H1 (cell line): ENCODE measurements at regions not wholly inside any gene's neighbourhood (a gene's known extent, or its start where the extent isn't known, plus 50 kb on each side); places are given as distances from the start of the nearest gene placed in this dataset.

ENCODE experiments used
- CTCF ChIA-PET: fragments of 300-600 bp; sonication (Branson Sonifier 250); formaldehyde crosslinking; loops from one replicate; lab custom pipeline; 2021; ENCODE audit not compliant: partially characterized antibody; lab: Charles Lee
- POLR2A ChIA-PET: fragments of 300-600 bp; sonication (Branson Sonifier 250); formaldehyde crosslinking; loops from one replicate; lab custom pipeline; 2021; ENCODE audit warnings: inconsistent platforms; ENCODE audit not compliant: partially characterized antibody; lab: Charles Lee
- DNase-seq, 2 experiments: peaks; one replicate each; pipeline versions ENCODE4 v3.0.0 to v3.0.0-alpha.2; 2010 to 2022; ENCODE audit warnings: low spot score in 2 of 2, low read depth in 1 of 2, mixed read lengths in 1 of 2
- FAIRE-seq: peaks from 2 replicates; lab custom pipeline; 2011; peaks lifted over from hg19 to GRCh38; lab: Jason Lieb, UNC
- H2AFZ ChIP-seq: 2 replicates; pipeline ENCODE4 v1.8.1; 2012; ENCODE audit warnings: low read length, inconsistent platforms
- H2AK5ac ChIP-seq: 2 replicates; pipeline ENCODE4 v1.6.1; 2013; ENCODE audit warnings: low read depth, low read length
- H2BK120ac ChIP-seq: replicated peaks from 2 replicates; pipeline ENCODE3; 2013; ENCODE audit warnings: low read depth, low read length, inconsistent platforms
- H2BK12ac ChIP-seq: 2 replicates; pipeline ENCODE4 v1.6.1; 2013; ENCODE audit warnings: low read depth, low read length
- H2BK15ac ChIP-seq: 2 replicates; pipeline ENCODE4 v1.6.1; 2013; ENCODE audit warnings: low read length
- H2BK20ac ChIP-seq: 2 replicates; pipeline ENCODE4 v1.6.1; 2013; ENCODE audit warnings: low read length
- H2BK5ac ChIP-seq: 2 replicates; pipeline ENCODE4 v1.6.1; 2013; ENCODE audit warnings: low read depth, low read length
- H3K14ac ChIP-seq: 2 replicates; pipeline ENCODE4 v1.6.1; 2013; ENCODE audit warnings: inconsistent platforms; ENCODE audit not compliant: insufficient read length
- H3K18ac ChIP-seq: 2 replicates; pipeline ENCODE4 v1.6.1; 2013; ENCODE audit warnings: low read length; ENCODE audit errors: extremely low read depth
- H3K23ac ChIP-seq: 2 replicates; pipeline ENCODE4 v1.6.1; 2013; ENCODE audit warnings: inconsistent platforms; ENCODE audit not compliant: insufficient read length
- H3K23me2 ChIP-seq: 2 replicates; pipeline ENCODE4 v1.6.1; 2013; ENCODE audit warnings: low read depth, low read length
- H3K27ac ChIP-seq: 2 replicates; pipeline ENCODE4 v1.6.1; 2011; ENCODE audit warnings: low read depth, low read length, inconsistent platforms
- H3K27me3 ChIP-seq, 4 experiments: replicated peaks in 1 of 4; 1 replicate in 1 of 4; 2 replicates in 3 of 4; pipeline versions ENCODE4 v1.6.1 to v1.8.1; 2011 to 2013; ENCODE audit warnings: low read length in 3 of 4, mild to moderate bottlenecking in 3 of 4, inconsistent platforms in 2 of 4, mixed read lengths in 2 of 4, moderate library complexity in 1 of 4; ENCODE audit not compliant: control insufficient read depth in 3 of 4, insufficient read depth in 3 of 4; ENCODE audit errors: extremely low read depth in 1 of 4
- H3K36me3 ChIP-seq, 4 experiments: 2 replicates each; pipeline versions ENCODE4 v1.6.1 to v1.8.1; 2011 to 2013; ENCODE audit warnings: mild to moderate bottlenecking in 4 of 4, low read length in 3 of 4, moderate library complexity in 2 of 4, control low read depth in 1 of 4, inconsistent platforms in 1 of 4; ENCODE audit not compliant: insufficient read depth in 4 of 4, control insufficient read depth in 2 of 4
- H3K4ac ChIP-seq: replicated peaks from 2 replicates; pipeline ENCODE3; 2013; ENCODE audit warnings: low read length, low read depth, mixed read lengths, inconsistent platforms; ENCODE audit not compliant: insufficient read length
- H3K4me1 ChIP-seq, 4 experiments: replicated peaks in 1 of 4; 1 replicate in 1 of 4; 2 replicates in 3 of 4; pipeline versions ENCODE4 v1.6.1 to v1.8.1; 2011 to 2013; ENCODE audit warnings: low read length in 3 of 4, inconsistent platforms in 2 of 4, mixed read lengths in 1 of 4; ENCODE audit not compliant: insufficient read depth in 4 of 4, control insufficient read depth in 3 of 4
- H3K4me2 ChIP-seq, 2 experiments: 2 replicates each; pipeline versions ENCODE4 v1.6.1 to v1.8.1; 2011 to 2013; ENCODE audit warnings: low read depth in 2 of 2, low read length in 2 of 2, control low read depth in 1 of 2, inconsistent platforms in 1 of 2, mild to moderate bottlenecking in 1 of 2; ENCODE audit not compliant: insufficient read depth in 1 of 2
- H3K4me3 ChIP-seq, 4 experiments: fragments of 200-600, 300-600 bp in 1 of 4; sonication (generic), shearing (Covaris generic), sonication (Bioruptor Twin) in 1 of 4; 2 replicates each; pipeline versions ENCODE4 v1.5.1 to v1.8.1; 2011 to 2016; ENCODE audit warnings: low read length in 4 of 4, low read depth in 3 of 4, control low read depth in 2 of 4, inconsistent platforms in 2 of 4, mild to moderate bottlenecking in 2 of 4, mixed read lengths in 1 of 4, moderate library complexity in 1 of 4; ENCODE audit not compliant: insufficient read depth in 2 of 4; ENCODE audit errors: extremely low read depth in 1 of 4
- H3K56ac ChIP-seq: replicated peaks from 2 replicates; pipeline ENCODE3; 2013; ENCODE audit warnings: low read depth, mild to moderate bottlenecking, mixed read lengths, low read length, inconsistent platforms; ENCODE audit not compliant: insufficient read length
- H3K79me1 ChIP-seq: 2 replicates; pipeline ENCODE4 v1.6.1; 2013; ENCODE audit warnings: low read depth, low read length, control low read depth
- H3K79me2 ChIP-seq, 2 experiments: 2 replicates each; pipeline versions ENCODE4 v1.6.1 to v1.8.1; 2012 to 2013; ENCODE audit warnings: low read length in 2 of 2, mild to moderate bottlenecking in 2 of 2, inconsistent platforms in 1 of 2; ENCODE audit not compliant: insufficient read depth in 2 of 2, control insufficient read depth in 1 of 2
- H3K9ac ChIP-seq, 4 experiments: replicated peaks in 1 of 4; 1 replicate in 1 of 4; 2 replicates in 3 of 4; pipeline versions ENCODE4 v1.6.1 to v1.8.1; 2011 to 2013; ENCODE audit warnings: low read depth in 3 of 4, low read length in 3 of 4, control low read depth in 2 of 4, mild to moderate bottlenecking in 2 of 4, moderate library complexity in 2 of 4, inconsistent platforms in 1 of 4; ENCODE audit errors: extremely low read depth in 1 of 4
- H3K9me3 ChIP-seq, 2 experiments: 2 replicates each; pipeline versions ENCODE4 v1.6.1 to v1.8.1; 2012 to 2013; ENCODE audit warnings: mild to moderate bottlenecking in 2 of 2, moderate library complexity in 2 of 2, control low read depth in 1 of 2, inconsistent platforms in 1 of 2, low read depth in 1 of 2, low read length in 1 of 2, mixed read lengths in 1 of 2; ENCODE audit not compliant: insufficient read depth in 2 of 2
- H4K20me1 ChIP-seq, 2 experiments: replicated peaks in 1 of 2; 2 replicates each; pipeline versions ENCODE3 to v1.8.1; 2011 to 2013; ENCODE audit warnings: inconsistent platforms in 2 of 2, low read length in 2 of 2, mild to moderate bottlenecking in 1 of 2; ENCODE audit not compliant: insufficient read depth in 2 of 2, control insufficient read depth in 1 of 2
- H4K5ac ChIP-seq: 2 replicates; pipeline ENCODE4 v1.6.1; 2013; ENCODE audit warnings: low read length, low read depth, mixed read lengths, inconsistent platforms; ENCODE audit not compliant: insufficient read length
- H4K8ac ChIP-seq: 2 replicates; pipeline ENCODE4 v1.8.0; 2013; ENCODE audit warnings: mild to moderate bottlenecking, moderate library complexity, low read length, inconsistent platforms; ENCODE audit not compliant: insufficient read depth; ENCODE audit errors: extremely low read depth
- H4K91ac ChIP-seq: replicated peaks from 2 replicates; pipeline ENCODE3; 2013; ENCODE audit warnings: low read length, mixed read lengths, inconsistent platforms; ENCODE audit not compliant: insufficient read length
- CBX8 ChIP-seq: fragments of 300-800, 300-1000 bp; sonication (generic); IDR thresholded peaks from 2 replicates; pipeline ENCODE4 v1.7.1; 2016; ENCODE audit warnings: low read depth, low read length, borderline replicate concordance
- CREB1 ChIP-seq: IDR thresholded peaks from 2 replicates; pipeline ENCODE4 v1.6.1; 2012; ENCODE audit warnings: inconsistent platforms
- GABPA ChIP-seq: IDR thresholded peaks from 2 replicates; pipeline ENCODE4 v1.6.1; 2011; ENCODE audit warnings: mild to moderate bottlenecking, low read length, moderate library complexity, borderline replicate concordance; ENCODE audit not compliant: insufficient read depth
- JUND ChIP-seq: IDR thresholded peaks from 2 replicates; pipeline ENCODE4 v1.6.1; 2011; ENCODE audit warnings: mild to moderate bottlenecking, improper control_type of control experiment, low read length
- KDM1A ChIP-seq: fragments of 200-600, 300-600 bp; sonication (generic); IDR thresholded peaks from 2 replicates; pipeline ENCODE4 v1.7.1; 2016; ENCODE audit warnings: mild to moderate bottlenecking, low read length, borderline replicate concordance
- POLR2A ChIP-seq, 2 experiments: IDR thresholded peaks; 1 replicate in 1 of 2; 2 replicates in 1 of 2; pipeline ENCODE4 v1.6.1; 2011; ENCODE audit warnings: low read depth in 2 of 2, low read length in 2 of 2, mild to moderate bottlenecking in 2 of 2; ENCODE audit errors: control extremely low read depth in 1 of 2
- SAP30 ChIP-seq: fragments of 300-600 bp; sonication (generic); IDR thresholded peaks from 2 replicates; pipeline ENCODE4 v1.7.1; 2012; ENCODE audit warnings: low read length, moderate library complexity, mild to moderate bottlenecking, inconsistent platforms; ENCODE audit not compliant: insufficient read depth, insufficient replicate concordance
- WGBS, 2 experiments: shearing (Covaris generic) in 1 of 2; methylation state at CpG; one replicate each; pipeline versions ENCODE4 v1.1.6 to v1.1.7; 2013 to 2015; ENCODE audit warnings: low lambda C conversion rate in 2 of 2, mixed read lengths in 2 of 2, inconsistent platforms in 1 of 2, low coverage in 1 of 2, missing lambda C conversion rate in 1 of 2; ENCODE audit not compliant: insufficient replicate concordance in 2 of 2, insufficient coverage in 1 of 2, insufficient read length in 1 of 2; ENCODE audit errors: extremely low coverage in 1 of 2, missing lambda C conversion rate in 1 of 2; 5-methylcytosine and 5-hydroxymethylcytosine counted together

DNA sequence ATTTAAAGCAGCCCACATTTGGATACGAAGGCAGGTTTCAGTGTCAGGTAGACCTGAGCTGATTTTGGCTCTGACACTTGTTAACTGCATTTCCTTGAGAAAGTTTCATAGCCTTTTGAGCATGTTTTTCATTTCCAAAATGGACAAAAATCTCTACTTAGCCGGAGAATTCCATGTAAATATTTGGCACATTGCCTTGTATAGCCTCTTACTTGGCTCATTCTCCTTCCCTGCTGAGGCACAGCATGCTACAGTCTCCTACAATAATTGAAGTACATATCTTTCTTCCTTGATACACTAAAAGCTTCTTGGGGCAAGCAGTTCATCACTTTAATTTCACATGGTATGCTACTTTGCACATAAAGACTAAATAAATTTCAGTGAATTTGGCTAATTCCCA lies 772.2 kb upstream of the CHAC2 start:
- no peak overlapping the region for H2AK5ac ChIP-seq
- H2AFZ ChIP-seq: no peak overlapping the region
- H3K79me1 ChIP-seq: no peaks in the 10 kb centered on the region
- FAIRE-seq: no peak
- DNase-seq: no peak
- H3K23me2 ChIP-seq: no peaks in the 10 kb centered on the region
- H3K9me3 ChIP-seq: no peaks in the 10 kb centered on the region
- no peak overlapping the region for H4K91ac ChIP-seq
- no peak overlapping the region for H3K14ac ChIP-seq
- H4K8ac ChIP-seq: no peak overlapping the region
- no peak overlapping the region for H4K5ac ChIP-seq
- no peaks in the 10 kb centered on the region for H3K36me3 ChIP-seq
- H2BK5ac ChIP-seq: no peak overlapping the region
- POLR2A ChIA-PET: no interaction called here
- no peak overlapping the region for H3K4ac ChIP-seq
- no peaks in the 10 kb centered on the region for H3K27me3 ChIP-seq
- WGBS, 2 experiments: 97% methylated on average over 2 of the region's 2 CpGs; no CpG with 5 or more reads in 1 of the 2 experiments
- H2BK15ac ChIP-seq: no peak overlapping the region
- H3K4me1 ChIP-seq: no peaks in the 10 kb centered on the region
- no peak overlapping the region for H3K56ac ChIP-seq
- no peak overlapping the region for H3K4me2 ChIP-seq
- H3K9ac ChIP-seq: no peak overlapping the region
- no peak overlapping the region for H2BK12ac ChIP-seq
- H3K27ac ChIP-seq: no peak overlapping the region
- H2BK120ac ChIP-seq: no peak overlapping the region
- H3K23ac ChIP-seq: no peak overlapping the region
- no peaks in the 10 kb centered on the region for H4K20me1 ChIP-seq
- H3K18ac ChIP-seq: no peak overlapping the region
- no peak overlapping the region for H3K4me3 ChIP-seq
- CTCF ChIA-PET: interaction anchor here (0.6 kb wide), 2 partner anchors 24 to 458 kb away, joined by 3 read pairs; no protein-coding TSS in a partner anchor
- H3K79me2 ChIP-seq: no peaks in the 10 kb centered on the region
- no peak overlapping the region for H2BK20ac ChIP-seq
- TF ChIP-seq CBX8 (no peak), SAP30 (no peak), JUND (no peak), KDM1A (no peak), GABPA (no peak), CREB1 (no peak), POLR2A (IDR thresholded peaks at IDR 0.05; ENCODE audit: control extremely low read depth in 1 of 2, low read depth in 2 of 2, low read length in 2 of 2) (no peak)
